IPS-15b (cell line): ENCODE measurements at regions not wholly inside any gene's neighbourhood (a gene's known extent, or its start where the extent isn't known, plus 50 kb on each side); places are given as distances from the start of the nearest gene placed in this dataset.

Experiments used
- H3K27me3 ChIP-seq: one replicate; pipeline ENCODE4 v1.6.1; 2013; ENCODE audit warnings: low read length; ENCODE audit not compliant: control insufficient read depth, insufficient read depth
- H3K36me3 ChIP-seq: one replicate; pipeline ENCODE4 v1.6.1; 2013; ENCODE audit warnings: low read length; ENCODE audit not compliant: control insufficient read depth, insufficient read depth
- H3K4me1 ChIP-seq: one replicate; pipeline ENCODE4 v1.6.1; 2013; ENCODE audit warnings: mild to moderate bottlenecking, low read length; ENCODE audit not compliant: control insufficient read depth, insufficient read depth
- H3K4me3 ChIP-seq: one replicate; pipeline ENCODE4 v1.5.1; 2013; ENCODE audit warnings: low read depth, low read length
- H3K9ac ChIP-seq: one replicate; pipeline ENCODE4 v1.6.1; 2013; ENCODE audit warnings: low read depth, mild to moderate bottlenecking, low read length
- H3K9me3 ChIP-seq: one replicate; pipeline ENCODE4 v1.6.1; 2013; ENCODE audit warnings: mild to moderate bottlenecking, low read length; ENCODE audit not compliant: control insufficient read depth, insufficient read depth

DNA sequence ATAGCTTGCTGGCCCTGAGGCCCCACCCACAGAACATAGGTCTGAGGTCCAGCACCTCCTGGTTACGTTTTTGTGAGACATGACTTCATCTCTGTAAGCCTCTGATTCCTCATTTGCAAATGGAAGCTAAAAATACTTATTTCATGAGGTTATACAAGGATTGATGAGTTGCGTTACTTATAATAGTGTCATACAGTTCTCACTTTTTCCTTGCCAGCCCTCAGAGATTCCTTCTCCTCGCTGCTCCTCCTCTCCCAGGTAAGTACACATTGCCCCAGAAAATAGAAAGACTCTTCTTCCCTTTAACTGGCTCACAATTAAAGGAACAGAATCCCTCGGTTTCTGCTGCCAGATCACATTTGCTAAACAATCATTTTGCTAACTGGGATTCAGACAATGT is 739.2 kb downstream of the VRK1 start:
- Histone ChIP-seq H3K9ac (no peak overlapping the region), H3K9me3 (no peaks in the 10 kb centered on the region), H3K27me3 (no peaks in the 10 kb centered on the region), H3K36me3 (no peaks in the 10 kb centered on the region), H3K4me1 (no peaks in the 10 kb centered on the region), H3K4me3 (no peak overlapping the region)

DNA sequence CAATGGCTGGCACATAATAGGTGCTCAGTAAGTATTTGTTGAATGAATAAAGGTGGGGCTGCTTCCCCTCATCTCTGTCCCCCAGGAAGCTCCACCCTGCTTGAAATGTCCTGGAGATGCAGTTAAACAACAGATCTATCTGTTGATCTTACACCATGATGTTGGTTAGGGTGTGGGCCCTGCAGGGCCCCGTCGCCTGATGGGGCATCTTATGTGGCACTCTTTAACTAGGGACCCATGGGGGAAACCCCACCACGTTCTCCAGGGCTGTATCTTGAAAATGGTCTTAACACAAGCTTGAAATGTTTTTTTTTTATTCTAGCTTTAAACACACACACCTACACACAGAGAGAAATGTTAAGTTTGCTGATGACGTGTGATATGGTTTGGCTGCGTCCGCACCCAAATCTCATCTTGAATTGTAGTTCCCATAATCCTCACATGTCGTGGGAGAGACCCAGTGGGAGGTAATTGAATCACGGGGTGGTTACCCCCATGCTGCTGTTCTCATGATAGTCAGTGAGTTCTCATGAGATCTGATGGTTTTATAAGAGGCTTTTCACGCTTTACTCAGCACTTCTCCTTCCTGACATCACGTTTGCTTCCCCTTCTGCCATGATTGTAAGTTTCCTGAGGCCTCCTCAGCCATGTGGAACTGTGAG is 741.7 kb downstream of the VRK1 start:
- no peaks in the 10 kb centered on the region for H3K36me3 ChIP-seq
- H3K9ac ChIP-seq = no peak overlapping the region
- H3K4me1 ChIP-seq = no peaks in the 10 kb centered on the region
- no peak overlapping the region for H3K4me3 ChIP-seq
- no peaks in the 10 kb centered on the region for H3K9me3 ChIP-seq
- H3K27me3 ChIP-seq = no peaks in the 10 kb centered on the region

GRCh38 chr14:97539411-97539795 is 742.2 kb downstream of the VRK1 start:
- Histone ChIP-seq H3K9me3 (no peaks in the 10 kb centered on the region), H3K9ac (no peak overlapping the region), H3K36me3 (no peaks in the 10 kb centered on the region), H3K27me3 (no peaks in the 10 kb centered on the region), H3K4me1 (no peaks in the 10 kb centered on the region), H3K4me3 (no peak overlapping the region)

DNA sequence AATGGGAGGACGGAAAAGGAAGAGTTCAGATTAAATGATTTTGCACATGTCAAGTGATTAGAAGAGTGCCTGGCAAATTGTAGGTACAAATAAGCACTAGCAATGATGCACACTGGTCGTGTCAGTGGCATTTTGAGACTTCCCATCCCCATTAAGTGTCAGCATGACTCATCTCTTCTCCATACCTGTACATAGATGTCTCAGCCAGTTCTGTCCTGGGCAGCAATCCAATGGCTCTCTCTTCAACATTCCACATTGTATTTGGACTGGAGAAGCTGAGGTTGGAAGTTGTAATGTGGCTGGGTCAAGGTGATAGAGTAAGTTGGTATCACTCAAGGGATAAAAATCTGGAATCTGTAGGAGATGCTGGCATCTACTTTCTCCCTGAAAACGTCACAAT is 742.7 kb downstream of the VRK1 start:
- no peaks in the 10 kb centered on the region for H3K36me3 ChIP-seq
- no peak overlapping the region for H3K4me3 ChIP-seq
- H3K4me1 ChIP-seq = no peaks in the 10 kb centered on the region
- no peaks in the 10 kb centered on the region for H3K27me3 ChIP-seq
- H3K9ac ChIP-seq = no peak overlapping the region
- no peaks in the 10 kb centered on the region for H3K9me3 ChIP-seq

GRCh38 chr14:97543221-97543620 is 746.0 kb downstream of the VRK1 start:
- no peaks in the 10 kb centered on the region for H3K36me3 ChIP-seq
- no peaks in the 10 kb centered on the region for H3K9me3 ChIP-seq
- H3K4me1 ChIP-seq = no peaks in the 10 kb centered on the region
- H3K9ac ChIP-seq = no peak overlapping the region
- H3K4me3 ChIP-seq = no peak overlapping the region
- no peaks in the 10 kb centered on the region for H3K27me3 ChIP-seq

GRCh38 chr14:97543816-97544215 is 746.6 kb downstream of the VRK1 start:
- no peak overlapping the region for H3K9ac ChIP-seq
- H3K4me1 ChIP-seq = no peaks in the 10 kb centered on the region
- no peaks in the 10 kb centered on the region for H3K9me3 ChIP-seq
- H3K4me3 ChIP-seq = no peak overlapping the region
- H3K27me3 ChIP-seq = no peaks in the 10 kb centered on the region
- no peaks in the 10 kb centered on the region for H3K36me3 ChIP-seq

DNA sequence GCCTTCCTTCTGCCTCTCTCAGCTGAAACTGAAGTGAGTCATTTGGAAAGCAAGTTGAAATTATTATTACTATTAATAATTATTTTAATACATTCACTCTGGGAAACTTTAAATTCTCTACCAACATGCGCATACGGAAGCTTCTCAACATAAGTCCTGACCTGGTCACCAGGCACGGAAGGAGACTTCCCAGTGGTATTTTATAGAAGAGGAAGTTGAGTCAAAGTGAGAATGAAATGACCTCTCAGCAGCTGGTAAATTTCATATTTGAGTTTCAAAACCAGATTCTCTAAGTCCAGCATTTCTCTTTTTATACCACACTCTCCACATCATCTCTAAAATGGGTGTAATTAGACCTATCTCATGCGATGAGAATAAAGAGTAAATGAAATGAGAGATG is 747.4 kb downstream of the VRK1 start:
- Histone ChIP-seq H3K9me3 (no peaks in the 10 kb centered on the region), H3K36me3 (no peaks in the 10 kb centered on the region), H3K27me3 (no peaks in the 10 kb centered on the region), H3K4me3 (no peak overlapping the region), H3K4me1 (no peaks in the 10 kb centered on the region), H3K9ac (no peak overlapping the region)

GRCh38 chr14:97546491-97547230 is 749.5 kb downstream of the VRK1 start:
- Histone ChIP-seq H3K27me3 (no peaks in the 10 kb centered on the region), H3K4me1 (peaks cover 2% of the 10 kb centered on the region)

GRCh38 chr14:97550463-97550862 is 753.3 kb downstream of the VRK1 start:
- Histone ChIP-seq H3K9ac (no peak overlapping the region), H3K9me3 (no peaks in the 10 kb centered on the region), H3K27me3 (no peaks in the 10 kb centered on the region), H3K4me3 (no peak overlapping the region), H3K4me1 (peaks cover 12% of the 10 kb centered on the region), H3K36me3 (no peaks in the 10 kb centered on the region)

More at GRCh38 chr14:97546491-97547230, 749.5 kb downstream of the VRK1 start:
- Histone ChIP-seq H3K9ac (no peak overlapping the region), H3K9me3 (no peaks in the 10 kb centered on the region), H3K4me3 (no peak overlapping the region), H3K36me3 (no peaks in the 10 kb centered on the region)

DNA sequence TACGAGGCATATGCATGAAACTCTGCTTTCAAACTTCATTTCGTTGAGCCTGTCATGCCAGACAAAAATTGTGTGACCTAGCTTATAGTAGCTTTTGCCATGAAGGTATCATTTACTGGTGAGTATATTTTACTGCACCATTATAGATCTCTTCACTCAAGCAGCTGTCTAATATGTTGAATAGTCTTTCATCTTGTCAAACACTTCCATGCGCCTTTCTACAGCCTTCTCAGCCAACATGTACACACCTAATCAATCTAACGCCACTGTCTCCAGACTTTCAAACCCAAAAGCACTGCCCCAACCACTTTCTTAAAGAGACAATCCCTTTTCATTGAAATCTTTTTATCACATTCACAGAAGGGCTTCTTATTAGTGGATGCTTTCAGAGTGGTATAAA is 757.4 kb downstream of the VRK1 start:
- peaks cover 15% of the 10 kb centered on the region for H3K4me1 ChIP-seq
- H3K4me3 ChIP-seq = no peak overlapping the region
- no peaks in the 10 kb centered on the region for H3K36me3 ChIP-seq
- H3K9ac ChIP-seq = no peak overlapping the region
- no peaks in the 10 kb centered on the region for H3K27me3 ChIP-seq
- H3K9me3 ChIP-seq = no peaks in the 10 kb centered on the region

- no peak overlapping the region for H3K9ac ChIP-seq
- H3K9me3 ChIP-seq = no peaks in the 10 kb centered on the region
- no peaks in the 10 kb centered on the region for H3K27me3 ChIP-seq
- H3K36me3 ChIP-seq = no peaks in the 10 kb centered on the region
- no peaks in the 10 kb centered on the region for H3K4me1 ChIP-seq
- no peak overlapping the region for H3K4me3 ChIP-seq
These were observed 767.2 kb downstream of the VRK1 start for GRCh38 chr14:97564334-97564733.

- Histone ChIP-seq H3K4me1 (peaks cover 6% of the 10 kb centered on the region), H3K27me3 (no peaks in the 10 kb centered on the region), H3K9me3 (no peaks in the 10 kb centered on the region), H3K36me3 (no peaks in the 10 kb centered on the region), H3K4me3 (no peak overlapping the region), H3K9ac (no peak overlapping the region)
These were observed 774.0 kb downstream of the VRK1 start for GRCh38 chr14:97571201-97571600.
